Neural progenitor cell (in vitro differentiated cells): ENCODE measurements at regions not wholly inside any gene's neighbourhood (a gene's known extent, or its start where the extent isn't known, plus 50 kb on each side); places are given as distances from the start of the nearest gene placed in this dataset.

Source experiments
- CTCF ChIP-seq: fragments of 200-600 bp; sonication (generic); IDR thresholded peaks from 2 replicates; pipeline ENCODE4 v1.5.1; 2017; ENCODE audit warnings: antibody characterized with exemption, mild to moderate bottlenecking
- EZH2phosphoT487 ChIP-seq: fragments of 200-600 bp; sonication (generic); IDR thresholded peaks from 2 replicates; pipeline ENCODE4 v1.6.1; 2017; ENCODE audit warnings: antibody characterized with exemption

GRCh38 chr2:142314164-142314563 is 183.3 kb upstream of the LRP1B start:
- TF ChIP-seq CTCF (no peak), EZH2phosphoT487 (no peak)
